Peyer's patch (tissue), 4 donors: ENCODE measurements at regions not wholly inside any gene's neighbourhood (a gene's known extent, or its start where the extent isn't known, plus 50 kb on each side); places are given as distances from the start of the nearest gene placed in this dataset.

Experiments used
- CTCF ChIP-seq, 6 experiments: fragments of 450-650 bp in 4 of 6; fragments of 200-600 bp in 2 of 6; sonication (generic) in 1 of 6; IDR thresholded peaks; one replicate each; pipeline ENCODE4 v1.5.1; 2017 to 2019; ENCODE audit warnings: antibody characterized with exemption in 6 of 6, mild to moderate bottlenecking in 3 of 6, moderate library complexity in 1 of 6
- POLR2A ChIP-seq, 2 donors: fragments of 450-650 bp; IDR thresholded peaks; one replicate each; pipeline ENCODE4 v1.5.1; 2017; ENCODE audit warnings: antibody characterized with exemption in 2 of 2, mild to moderate bottlenecking in 2 of 2, moderate library complexity in 2 of 2

DNA sequence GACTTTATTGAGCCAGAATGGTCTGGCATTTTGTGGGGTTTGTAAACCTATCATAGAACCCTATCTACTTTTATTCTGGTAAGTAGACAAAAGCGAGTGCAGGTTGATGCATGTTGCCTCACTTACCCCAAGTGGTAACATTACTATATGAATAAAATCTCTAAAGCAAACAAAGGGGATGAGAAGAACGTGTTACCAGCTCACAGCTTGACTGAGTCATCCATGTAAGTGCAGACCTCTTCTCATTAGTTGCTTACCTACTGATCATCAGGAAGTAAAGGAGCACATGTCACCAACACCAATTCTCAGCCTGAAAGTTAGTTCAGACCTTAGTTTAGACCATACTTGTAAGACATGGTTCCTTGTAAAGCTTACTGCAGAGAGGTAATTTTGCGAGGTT lies 1328.3 kb downstream of the C4orf33 start:
- TF ChIP-seq CTCF (IDR thresholded peaks at IDR 0.05) (no peak), POLR2A (IDR thresholded peaks at IDR 0.05) (no peak)
